ENCODE measurements at regions not wholly inside any gene's neighbourhood (a gene's known extent, or its start where the extent isn't known, plus 50 kb on each side); places are given as distances from the start of the nearest gene placed in this dataset.

DNA sequence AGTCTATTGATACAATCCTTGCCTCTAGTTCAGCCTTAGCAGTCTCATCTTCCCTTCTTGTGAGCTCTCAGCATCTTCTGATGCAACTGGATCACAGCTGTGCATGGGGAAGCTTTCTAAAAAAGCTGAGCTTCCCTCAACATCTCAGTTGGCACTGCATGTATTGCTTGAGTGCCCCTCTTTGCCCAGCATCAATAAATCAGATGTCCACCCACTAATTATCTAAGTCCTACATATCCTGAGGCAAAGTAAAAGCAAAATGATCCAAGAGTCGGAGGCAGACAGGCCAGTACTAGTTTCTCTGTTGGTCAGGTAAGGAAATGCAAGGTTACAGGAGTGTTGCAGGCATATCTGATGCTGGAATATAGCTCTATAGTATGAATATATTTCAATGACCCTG, 334.5 kb upstream of the NCAM1 start:
- intact Hi-C loops (cut with DNase I; ENCODE audit: low total_unique reads), result no loop called here
- no peaks in the 10 kb centered on the region for H3K4me1 ChIP-seq
- H3K4me3 ChIP-seq, result no peak overlapping the region
- no peak overlapping the region for H3K27ac ChIP-seq
- no peaks in the 10 kb centered on the region for H3K36me3 ChIP-seq
- no peak for DNase-seq (ENCODE audit: low spot score in 2 of 2)
- no peaks in the 10 kb centered on the region for H3K27me3 ChIP-seq
- no peak for TF ChIP-seq POLR2AphosphoS5 (IDR thresholded peaks at IDR 0.05)
- TF ChIP-seq POLR2A (IDR thresholded peaks at IDR 0.05), result no peak
- TF ChIP-seq, protein P1, sequence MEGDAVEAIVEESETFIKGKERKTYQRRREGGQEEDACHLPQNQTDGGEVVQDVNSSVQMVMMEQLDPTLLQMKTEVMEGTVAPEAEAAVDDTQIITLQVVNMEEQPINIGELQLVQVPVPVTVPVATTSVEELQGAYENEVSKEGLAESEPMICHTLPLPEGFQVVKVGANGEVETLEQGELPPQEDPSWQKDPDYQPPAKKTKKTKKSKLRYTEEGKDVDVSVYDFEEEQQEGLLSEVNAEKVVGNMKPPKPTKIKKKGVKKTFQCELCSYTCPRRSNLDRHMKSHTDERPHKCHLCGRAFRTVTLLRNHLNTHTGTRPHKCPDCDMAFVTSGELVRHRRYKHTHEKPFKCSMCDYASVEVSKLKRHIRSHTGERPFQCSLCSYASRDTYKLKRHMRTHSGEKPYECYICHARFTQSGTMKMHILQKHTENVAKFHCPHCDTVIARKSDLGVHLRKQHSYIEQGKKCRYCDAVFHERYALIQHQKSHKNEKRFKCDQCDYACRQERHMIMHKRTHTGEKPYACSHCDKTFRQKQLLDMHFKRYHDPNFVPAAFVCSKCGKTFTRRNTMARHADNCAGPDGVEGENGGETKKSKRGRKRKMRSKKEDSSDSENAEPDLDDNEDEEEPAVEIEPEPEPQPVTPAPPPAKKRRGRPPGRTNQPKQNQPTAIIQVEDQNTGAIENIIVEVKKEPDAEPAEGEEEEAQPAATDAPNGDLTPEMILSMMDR (IDR thresholded peaks at IDR 0.05), result no peak
- H3K9me3 ChIP-seq, result no peaks in the 10 kb centered on the region

DNA sequence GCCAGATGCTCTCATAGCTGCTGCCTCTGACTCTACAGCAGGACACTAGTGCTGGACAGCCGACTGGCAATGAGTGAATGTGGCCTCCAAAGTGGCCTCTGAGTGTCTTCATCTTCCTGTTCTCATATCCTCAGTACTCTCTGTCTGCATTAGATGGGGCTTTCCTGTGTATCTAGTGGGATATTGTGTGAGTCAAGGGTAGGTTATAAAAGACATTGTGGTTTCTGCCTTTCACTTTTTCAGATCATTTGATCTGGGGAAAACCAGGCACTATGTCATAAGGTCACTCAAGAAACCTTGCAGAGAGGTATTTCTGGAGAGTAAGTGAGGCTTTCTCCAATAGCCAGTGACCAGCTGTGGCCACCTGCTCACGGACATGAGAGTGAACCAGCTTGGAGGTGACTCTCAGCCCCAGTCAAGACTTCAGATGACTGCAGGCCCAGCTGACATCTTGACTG, 333.6 kb upstream of the NCAM1 start:
- no peak overlapping the region for H3K4me3 ChIP-seq
- TF ChIP-seq, protein P1 (IDR thresholded peaks at IDR 0.05), result no peak
- no peak for TF ChIP-seq POLR2A (IDR thresholded peaks at IDR 0.05)
- TF ChIP-seq POLR2AphosphoS5 (IDR thresholded peaks at IDR 0.05), result no peak
- DNase-seq (ENCODE audit: low spot score in 2 of 2), result no peak
- H3K9me3 ChIP-seq, result no peaks in the 10 kb centered on the region
- intact Hi-C loops (cut with DNase I; ENCODE audit: low total_unique reads), result no loop called here
- H3K27ac ChIP-seq, result no peak overlapping the region
- no peaks in the 10 kb centered on the region for H3K27me3 ChIP-seq
- H3K36me3 ChIP-seq, result no peaks in the 10 kb centered on the region
- H3K4me1 ChIP-seq, result no peaks in the 10 kb centered on the region

DNA sequence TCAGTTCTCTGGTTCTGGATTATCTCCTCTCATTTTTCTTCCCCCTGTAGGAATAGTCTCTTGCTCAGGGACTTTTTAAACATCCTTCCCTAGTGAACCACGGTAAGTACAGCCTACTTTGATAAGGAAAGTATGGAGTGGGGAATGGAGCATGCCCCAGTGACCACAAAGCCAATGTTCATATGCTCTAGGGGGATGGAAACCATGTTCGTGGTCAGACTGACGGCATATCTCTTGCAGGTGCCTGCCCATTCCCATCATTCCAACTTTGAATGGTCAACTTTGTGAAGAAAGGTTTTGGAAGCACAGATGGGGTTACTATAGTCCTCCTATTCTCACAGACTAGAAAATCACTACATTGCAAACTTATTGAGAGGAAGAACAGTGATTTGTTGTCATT, 332.5 kb upstream of the NCAM1 start:
- H3K27ac ChIP-seq, result no peak overlapping the region
- TF ChIP-seq, protein P1 (IDR thresholded peaks at IDR 0.05), result no peak
- no peak for TF ChIP-seq POLR2A (IDR thresholded peaks at IDR 0.05)
- intact Hi-C loops (cut with DNase I; ENCODE audit: low total_unique reads), result no loop called here
- no peaks in the 10 kb centered on the region for H3K27me3 ChIP-seq
- no peak for DNase-seq (ENCODE audit: low spot score in 2 of 2)
- no peaks in the 10 kb centered on the region for H3K36me3 ChIP-seq
- H3K4me3 ChIP-seq, result no peak overlapping the region
- no peaks in the 10 kb centered on the region for H3K4me1 ChIP-seq
- no peaks in the 10 kb centered on the region for H3K9me3 ChIP-seq

DNA sequence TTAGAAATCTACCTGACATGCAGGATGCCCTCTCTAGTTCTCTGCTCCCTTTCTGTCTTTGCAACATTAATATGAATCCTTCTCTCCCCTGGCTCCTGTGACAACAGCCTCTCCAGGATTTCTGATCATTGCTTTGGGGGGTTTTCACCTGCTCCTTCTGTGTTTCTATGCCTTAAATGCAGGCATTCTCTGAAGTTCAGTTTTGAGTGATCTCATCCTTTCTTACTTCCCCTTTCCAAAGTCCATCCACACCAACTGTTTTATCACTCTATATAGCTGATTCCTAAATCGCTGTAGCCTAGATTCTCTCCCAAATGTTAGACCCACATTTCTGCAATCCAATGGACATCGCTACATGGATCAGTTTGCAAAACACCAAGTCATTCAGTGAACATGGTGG, 330.7 kb upstream of the NCAM1 start:
- no peak for TF ChIP-seq POLR2A (IDR thresholded peaks at IDR 0.05)
- no peak for TF ChIP-seq POLR2AphosphoS5 (IDR thresholded peaks at IDR 0.05)
- TF ChIP-seq, protein P1 (IDR thresholded peaks at IDR 0.05), result no peak
- no peaks in the 10 kb centered on the region for H3K36me3 ChIP-seq
- H3K4me1 ChIP-seq, result no peaks in the 10 kb centered on the region
- H3K27me3 ChIP-seq, result no peaks in the 10 kb centered on the region
- H3K4me3 ChIP-seq, result no peak overlapping the region
- no peaks in the 10 kb centered on the region for H3K9me3 ChIP-seq
- DNase-seq (ENCODE audit: low spot score in 2 of 2), result no peak
- no peak overlapping the region for H3K27ac ChIP-seq
- intact Hi-C loops (cut with DNase I; ENCODE audit: low total_unique reads), result no loop called here

DNA sequence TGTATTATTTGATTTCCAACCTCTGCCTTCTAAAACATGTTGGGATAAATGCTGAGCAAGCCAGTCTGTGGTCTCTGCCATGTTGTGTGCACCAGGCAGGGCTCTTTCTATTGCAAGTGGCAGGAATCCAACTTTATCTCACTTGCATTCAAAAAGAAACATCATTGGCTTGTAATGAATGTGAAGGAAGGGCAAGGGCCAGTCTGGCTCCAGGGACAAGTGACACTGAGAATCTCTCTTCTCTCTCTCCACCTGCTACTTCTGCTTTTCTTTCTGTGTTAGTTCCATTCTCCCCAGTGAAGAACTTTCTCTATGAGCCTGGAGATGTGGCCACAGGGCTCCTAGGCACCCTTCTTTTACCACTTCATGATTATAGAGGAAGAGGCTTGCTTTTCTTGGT, 329.9 kb upstream of the NCAM1 start:
- intact Hi-C loops (cut with DNase I; ENCODE audit: low total_unique reads), result no loop called here
- TF ChIP-seq POLR2AphosphoS5 (IDR thresholded peaks at IDR 0.05) (no peak), POLR2A (IDR thresholded peaks at IDR 0.05) (no peak)
- TF ChIP-seq, protein P1 (IDR thresholded peaks at IDR 0.05), result no peak
- no peak overlapping the region for H3K4me3 ChIP-seq
- no peaks in the 10 kb centered on the region for H3K4me1 ChIP-seq
- H3K9me3 ChIP-seq, result no peaks in the 10 kb centered on the region
- DNase-seq (ENCODE audit: low spot score in 2 of 2), result no peak
- H3K36me3 ChIP-seq, result no peaks in the 10 kb centered on the region
- no peaks in the 10 kb centered on the region for H3K27me3 ChIP-seq
- H3K27ac ChIP-seq, result no peak overlapping the region

Data from breast epithelium (tissue), 4 donors.